ENCODE measurements at regions not wholly inside any gene's neighbourhood (a gene's known extent, or its start where the extent isn't known, plus 50 kb on each side); places are given as distances from the start of the nearest gene placed in this dataset.

DNA sequence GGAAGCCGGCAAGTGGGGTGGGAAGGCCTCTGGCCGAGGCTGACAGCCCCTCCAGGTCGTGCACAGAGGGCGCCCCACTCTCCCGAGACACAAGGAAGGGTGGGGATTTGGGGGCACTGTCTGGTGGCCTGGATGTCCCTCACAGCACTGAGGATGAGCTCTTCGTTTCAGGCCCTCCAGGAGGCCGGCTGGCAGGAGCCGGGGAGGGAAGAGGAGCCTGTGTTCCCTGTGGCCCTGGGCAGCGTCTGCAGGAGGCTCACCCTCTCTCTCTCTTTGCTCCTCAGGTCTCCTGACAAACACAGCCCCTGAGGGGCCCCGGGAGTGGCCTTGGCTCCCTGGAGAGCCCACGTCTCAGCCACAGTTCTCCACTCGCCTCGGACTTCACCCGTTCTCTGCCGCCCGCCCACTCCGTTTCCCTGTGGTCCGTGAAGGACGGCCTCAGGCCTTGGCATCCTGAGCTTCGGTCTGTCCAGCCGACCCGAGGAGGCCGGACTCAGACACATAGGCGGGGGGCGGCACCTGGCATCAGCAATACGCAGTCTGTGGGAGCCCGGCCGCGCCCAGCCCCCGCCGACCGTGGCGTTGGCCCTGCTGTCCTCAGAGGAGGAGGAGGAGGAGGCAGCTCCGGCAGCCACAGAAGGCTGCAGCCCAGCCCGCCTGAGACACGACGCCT is 1078.0 kb downstream of the BRD1 start:
- DNase-seq: no peak

DNA sequence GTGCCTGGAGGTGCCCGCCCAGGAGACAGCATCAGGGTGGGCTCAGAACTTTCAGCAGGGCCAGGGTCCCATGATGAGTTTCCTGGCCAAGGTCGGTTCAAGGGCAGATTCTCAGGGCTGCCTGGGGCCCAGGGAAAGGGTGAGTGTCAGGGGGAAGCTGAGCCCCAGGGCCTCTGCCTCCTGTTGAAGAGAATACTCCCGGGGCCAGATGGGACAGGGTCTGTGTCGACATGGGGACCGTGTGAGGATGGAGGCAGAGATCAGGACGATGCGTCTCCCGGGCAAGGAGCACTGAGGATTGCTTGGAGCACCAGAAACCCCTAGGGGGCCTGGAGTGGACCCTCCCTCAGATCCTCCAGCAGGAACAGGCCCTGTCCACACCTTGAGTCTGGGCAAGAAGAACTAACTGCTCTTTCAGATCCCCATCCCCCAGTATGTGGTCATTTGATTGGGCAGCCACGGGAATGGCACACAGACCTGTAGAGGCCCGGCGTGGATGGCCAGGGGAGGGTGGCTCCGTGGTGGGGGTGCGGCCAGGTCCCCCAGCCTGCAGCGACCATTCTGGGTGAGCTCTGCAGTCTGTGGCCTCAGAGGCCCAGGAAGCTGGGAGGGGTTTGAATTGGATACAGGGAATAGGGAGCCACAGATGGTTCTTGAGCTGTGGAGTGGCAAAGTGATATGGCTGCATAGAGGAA is 1078.7 kb downstream of the BRD1 start:
- DNase-seq: no peak

DNA sequence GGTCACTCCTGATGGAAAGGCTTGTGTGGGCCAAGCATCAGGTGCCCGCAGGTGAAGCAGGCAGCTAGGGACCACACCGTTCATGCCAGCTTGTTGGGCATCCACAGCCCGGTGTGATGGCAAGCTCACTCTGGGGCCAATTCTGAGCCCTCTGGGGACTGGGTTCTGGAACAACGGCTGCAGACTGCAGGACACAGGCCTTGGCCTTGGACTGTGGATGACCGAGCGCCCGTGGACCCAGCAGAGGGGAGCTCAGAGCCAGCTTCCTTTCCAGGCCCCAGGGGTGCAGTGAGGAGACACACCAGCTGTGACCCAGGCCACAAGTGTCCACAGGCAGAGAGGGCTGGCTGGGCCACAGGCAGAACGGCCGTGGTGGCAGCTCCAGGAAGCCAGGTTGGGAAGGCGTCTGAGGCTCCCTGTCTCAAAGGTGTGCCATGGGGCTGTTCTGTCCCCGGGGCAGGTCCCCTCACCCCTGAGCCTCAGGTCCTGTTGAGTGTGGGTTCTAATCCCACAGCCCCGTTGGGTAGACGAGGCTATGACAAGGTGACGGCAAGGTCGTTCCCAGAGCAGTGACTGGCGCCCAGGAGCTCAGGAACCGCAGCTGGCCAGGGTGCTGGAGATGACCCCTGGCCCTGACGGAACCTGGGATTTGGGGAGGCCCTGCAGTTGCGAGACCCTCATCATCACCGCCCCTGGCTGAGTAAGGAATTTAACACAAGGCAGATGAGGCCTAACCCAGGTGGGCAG is 1079.4 kb downstream of the BRD1 start:
- DNase-seq: no peak

DNA sequence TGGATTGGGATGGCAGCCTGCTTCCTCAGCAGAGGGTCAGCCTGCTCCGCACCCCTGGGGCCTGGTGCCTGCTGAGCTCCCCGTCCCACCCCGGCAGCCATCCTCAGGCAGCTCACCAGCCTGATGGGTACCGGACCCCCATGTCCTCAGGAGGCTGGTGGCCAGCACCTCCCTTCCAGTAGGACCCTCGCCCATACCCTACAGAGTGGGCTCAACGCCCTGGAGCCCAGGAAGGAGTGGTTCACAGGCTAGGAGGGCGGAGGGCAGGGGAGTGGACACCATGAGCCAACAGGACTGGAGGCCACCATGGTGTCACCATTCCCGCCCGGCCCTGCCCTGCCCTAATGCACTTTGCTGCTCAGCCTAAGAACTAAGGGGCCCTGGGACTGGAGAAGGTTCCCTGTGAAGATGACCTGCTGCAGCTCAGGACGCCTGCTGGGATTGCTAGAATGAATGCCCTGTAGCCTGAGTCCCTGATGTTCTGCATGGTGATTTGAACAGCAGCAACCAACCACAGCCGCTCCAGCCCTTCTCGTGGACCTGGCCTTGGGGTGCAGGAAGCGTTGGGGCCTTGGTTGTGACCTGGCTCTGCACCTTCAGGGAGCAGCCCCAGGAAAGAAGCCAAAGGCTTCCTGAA is 1080.8 kb downstream of the BRD1 start:
- DNase-seq: no peak

DNA sequence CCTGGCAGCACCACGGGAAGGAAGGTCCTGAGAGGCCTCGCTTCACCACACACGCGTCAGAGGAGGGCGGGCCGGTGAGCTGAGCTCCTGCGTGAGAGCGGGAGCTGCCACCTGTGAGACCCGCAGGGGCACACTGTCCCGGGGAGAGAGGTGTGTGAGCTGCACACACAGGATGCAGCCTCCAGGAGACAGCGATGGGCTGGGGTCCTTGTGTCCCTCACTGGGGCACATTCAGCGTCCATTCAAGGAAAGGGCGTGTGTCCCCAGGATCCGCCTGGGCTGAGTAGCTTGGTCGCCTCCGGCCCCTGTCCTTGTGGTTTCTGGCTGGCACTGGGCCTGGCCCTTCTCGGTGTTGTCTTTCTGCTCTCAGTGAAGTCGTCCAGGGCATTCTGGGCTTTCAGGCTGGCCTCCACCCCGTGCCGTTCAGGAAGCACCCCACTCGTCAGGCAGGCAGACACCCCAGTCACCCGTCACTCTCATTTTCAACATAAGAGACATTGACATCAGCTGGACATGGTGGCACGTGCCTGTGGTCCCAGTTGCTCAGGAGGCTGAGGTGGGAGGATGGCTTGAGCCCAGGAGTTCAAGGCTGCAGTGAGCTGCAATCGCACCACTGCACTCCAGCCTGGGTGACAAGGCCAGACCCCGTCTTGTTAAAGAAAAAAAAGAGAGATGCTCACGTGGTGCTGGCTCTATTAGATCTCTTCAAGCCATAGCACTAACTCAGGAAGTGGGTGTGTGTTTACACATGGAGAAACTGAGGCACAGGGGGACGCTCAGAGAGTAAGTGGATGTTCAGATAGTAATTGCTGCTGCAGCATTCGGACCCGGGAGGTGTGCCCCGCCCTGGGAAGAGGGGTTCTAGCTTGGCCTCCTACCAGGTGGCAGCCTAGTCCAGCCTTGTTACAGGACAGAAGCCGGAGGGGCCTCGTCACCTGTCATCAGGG is 1081.6 kb downstream of the BRD1 start:
- DNase-seq: no peak

DNA sequence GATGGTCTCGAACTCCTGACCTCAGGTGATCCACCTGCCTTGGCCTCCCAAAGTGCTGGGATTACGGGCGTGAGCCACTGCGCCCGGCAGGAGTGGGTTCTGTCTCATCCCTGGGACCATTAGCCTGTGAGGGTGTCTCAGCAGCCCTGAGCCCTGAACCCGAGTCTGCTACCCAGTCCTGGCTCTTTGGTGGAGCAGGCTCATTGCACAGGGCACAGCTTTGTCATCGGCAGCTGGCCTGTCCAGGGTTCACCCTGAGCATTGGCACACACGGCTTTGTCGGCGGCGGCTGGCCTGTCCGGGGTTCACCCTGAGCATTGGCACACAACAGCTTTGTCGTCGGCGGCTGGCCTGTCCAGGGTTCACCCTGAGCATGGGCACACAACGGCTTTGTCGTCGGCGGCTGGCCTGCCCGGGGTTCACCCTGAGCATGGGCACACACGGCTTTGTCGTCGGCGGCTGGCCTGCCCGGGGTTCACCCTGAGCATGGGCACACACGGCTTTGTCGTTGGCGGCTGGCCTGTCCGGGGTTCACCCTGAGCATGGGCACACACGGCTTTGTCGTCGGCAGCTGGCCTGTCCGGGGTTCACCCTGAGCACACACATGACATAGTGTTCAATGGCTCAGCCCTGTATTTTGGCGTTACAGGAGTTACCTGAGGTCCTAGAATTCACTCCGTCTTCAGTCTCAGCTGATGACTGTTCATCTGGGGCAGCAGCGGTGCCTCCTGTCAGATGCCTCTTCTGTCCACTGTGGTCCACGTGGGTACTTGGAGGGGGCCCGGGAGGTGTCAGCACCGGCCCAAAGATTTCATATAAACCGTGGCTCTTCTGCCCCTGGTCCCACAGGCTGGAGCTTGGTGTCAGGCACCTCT is 1082.5 kb downstream of the BRD1 start:
- no peak for DNase-seq

DNA sequence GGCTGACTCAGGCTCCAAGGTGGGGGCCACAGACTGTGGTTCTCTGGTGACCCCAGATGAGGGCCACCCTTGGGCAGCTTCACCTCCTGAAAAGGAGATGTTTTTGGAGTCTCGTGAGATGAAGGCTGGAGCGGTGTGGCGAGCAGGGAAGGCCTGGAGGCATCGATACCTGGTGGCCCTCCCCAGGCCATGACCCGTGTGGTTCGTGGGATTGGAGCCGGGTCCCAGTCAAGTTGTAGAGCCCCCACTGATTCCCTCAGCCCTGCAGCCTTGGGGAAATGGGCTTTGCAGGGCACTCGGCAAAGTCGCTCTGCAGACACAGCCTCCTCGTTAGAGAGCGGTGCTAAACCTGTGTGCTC is 1083.4 kb downstream of the BRD1 start:
- DNase-seq: no peak

DNA sequence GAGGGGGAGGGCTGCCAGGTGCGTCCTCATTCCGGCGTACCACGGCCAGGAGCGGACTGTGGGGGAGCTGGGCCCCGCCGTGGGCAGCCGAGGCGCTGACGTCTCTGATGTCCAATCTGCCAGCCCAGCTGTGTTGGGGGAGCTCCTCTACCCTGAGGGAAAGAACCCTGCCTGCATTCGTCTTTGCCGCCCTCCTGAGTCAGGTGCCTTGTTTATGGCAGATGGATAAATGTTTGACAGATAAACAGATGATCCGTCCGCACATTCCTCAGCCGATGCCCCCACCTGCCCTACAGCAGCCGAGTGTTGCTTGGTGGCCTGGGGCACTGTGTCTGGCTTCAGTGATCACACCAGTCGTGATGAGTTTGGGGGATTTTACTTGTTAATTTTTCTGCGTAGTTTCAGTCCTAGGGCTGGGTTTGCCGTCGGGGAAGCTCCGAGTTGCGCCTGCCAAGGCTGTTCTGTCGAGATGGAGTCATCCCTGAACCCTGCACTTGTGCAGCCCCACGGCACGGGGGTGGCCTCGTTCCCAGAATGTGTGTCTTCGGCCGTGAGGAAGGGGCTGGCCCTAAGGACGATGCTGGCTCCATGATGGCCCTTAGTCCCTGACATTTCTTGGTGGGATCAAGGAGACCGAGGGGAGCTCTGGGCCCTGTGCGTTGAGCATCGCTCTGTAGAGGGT is 1083.9 kb downstream of the BRD1 start:
- no peak for DNase-seq

DNA sequence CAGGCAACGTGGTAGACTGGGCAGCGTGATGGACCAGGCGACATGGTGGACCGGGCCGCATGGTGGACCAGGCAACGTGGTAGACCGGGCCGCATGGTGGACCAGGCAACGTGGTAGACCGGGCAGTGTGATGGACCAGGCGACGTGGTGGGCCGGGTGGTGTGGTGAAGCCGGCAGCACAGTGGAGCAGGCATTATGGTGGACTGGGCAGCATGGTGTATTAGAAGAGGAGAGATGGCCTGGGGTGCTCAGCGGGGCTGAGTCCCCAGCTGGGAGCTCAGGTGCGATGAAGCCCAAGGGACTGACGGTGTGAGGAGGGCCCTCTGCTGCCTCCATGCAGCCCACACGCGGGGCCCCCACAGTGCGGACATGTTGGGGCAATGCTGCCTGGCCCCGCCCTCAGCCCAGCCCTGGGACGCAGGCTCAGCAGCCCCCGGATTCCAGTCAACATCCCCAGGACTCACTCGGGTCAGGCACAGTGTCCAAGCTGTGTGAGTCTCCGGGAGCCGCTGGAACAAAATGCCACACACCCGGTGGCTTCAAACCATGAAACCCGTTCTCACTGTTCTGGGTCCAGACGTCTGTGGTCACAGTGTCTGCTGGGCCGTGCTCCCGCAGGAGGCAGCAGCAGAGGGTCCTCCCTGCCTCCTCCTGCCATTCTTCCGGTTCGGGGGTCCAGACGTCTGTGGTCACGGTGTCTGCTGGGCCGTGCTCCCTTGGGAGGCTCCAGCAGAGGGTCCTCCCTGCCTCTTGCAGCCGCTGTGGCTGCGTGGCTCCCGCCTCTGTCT is 1084.9 kb downstream of the BRD1 start:
- no peak for DNase-seq

DNA sequence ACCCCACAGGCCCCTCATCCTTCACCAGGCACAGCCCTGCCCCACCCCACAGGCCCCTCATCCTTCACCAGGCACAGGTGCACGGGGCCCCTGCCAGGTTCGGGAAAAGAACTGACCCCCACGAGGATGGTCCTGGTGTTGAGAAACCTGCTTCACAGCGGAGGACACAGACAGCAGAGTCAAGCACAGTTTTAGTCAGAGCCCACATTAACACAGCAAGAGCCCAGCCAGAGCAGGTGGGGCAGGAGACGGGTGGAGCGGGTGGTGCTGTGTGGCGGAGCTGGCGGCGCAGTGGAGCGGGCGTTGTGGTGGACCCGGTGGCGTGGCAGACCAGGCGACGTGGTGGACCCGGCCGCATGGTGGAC is 1085.5 kb downstream of the BRD1 start:
- no peak for DNase-seq

DNA sequence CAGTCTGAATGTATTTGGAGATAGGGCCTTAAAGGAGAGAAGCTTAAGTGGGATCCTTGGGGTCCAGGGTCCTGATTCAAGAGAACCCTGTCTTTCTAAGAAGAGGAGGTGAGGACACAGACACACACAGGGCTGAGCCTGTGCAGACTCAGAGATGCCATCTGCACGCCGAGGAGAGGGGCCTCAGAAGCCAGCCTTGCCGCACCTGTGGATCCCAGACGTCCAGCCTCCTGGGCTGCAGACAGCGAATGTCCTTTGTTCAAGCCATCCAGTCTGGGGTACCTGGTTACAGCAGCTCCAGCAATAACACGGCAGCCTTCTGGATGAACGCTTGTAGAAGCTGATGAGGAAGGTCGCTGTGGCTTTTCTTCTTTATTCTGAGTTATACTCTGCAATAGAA is 1086.1 kb downstream of the BRD1 start:
- DNase-seq: no peak

DNA sequence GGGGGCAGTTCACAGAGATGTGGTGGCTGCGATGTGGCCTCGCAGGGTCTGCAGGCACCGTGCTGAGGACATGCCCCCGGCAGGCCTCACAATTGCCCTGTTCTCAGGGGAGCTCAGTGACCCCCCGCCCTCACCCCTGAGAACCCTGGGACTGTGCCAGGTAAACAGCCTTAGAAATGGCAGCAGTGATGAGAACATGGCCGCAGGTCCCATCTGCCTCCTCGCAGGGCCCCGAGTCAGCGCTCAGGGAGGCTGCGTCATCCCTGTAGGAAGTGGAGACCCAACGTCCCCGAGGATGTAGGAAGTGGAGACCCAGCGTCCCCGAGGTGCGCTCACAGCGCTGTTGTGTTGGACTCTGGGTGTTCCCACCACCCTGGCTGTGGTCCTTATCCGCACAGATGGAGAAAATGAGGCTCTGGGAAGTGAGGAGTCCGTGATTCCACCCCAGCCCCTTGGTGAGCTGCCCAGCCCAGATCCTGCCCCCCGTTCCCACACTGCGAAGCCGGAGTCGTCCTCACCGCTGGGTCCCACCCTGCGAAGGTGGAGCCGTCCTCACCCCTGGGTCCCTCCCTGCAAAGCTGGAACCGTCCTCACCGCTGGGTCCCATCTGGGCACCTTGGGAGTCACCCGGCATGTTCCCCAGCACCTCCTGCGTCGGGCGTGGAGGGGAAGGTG is 1086.8 kb downstream of the BRD1 start:
- no peak for DNase-seq

DNA sequence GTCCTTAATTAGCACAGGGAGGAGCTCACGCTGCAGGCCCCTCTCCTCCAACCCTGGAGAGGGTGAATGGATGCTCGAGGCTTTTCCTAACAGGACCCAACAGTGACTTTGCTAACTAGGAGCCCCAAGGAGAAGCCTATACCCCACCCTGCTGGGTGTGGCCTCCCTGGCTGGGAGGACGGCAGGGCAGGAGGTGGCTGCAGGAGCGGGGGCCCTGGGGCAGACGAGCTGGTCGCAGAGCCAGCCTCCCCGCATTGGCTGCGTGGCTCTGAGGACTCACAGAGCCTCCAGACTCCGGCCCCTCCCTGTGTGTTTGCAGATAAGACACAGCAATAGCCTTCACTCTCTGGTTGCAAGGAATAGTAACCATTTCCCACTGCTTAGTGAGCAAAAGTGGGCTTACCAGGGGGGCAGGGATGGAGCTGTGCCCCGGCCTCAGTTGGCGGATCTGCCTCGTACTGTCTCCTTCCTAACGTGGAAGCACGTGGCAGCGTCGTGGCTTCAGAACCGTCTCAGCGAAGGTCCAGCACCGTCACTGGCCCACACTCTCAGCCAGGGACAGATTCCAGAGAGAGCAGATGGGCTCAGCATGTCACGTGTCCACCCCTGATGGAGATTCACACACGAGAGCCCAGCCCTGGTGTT is 1087.5 kb downstream of the BRD1 start:
- DNase-seq: no peak

DNA sequence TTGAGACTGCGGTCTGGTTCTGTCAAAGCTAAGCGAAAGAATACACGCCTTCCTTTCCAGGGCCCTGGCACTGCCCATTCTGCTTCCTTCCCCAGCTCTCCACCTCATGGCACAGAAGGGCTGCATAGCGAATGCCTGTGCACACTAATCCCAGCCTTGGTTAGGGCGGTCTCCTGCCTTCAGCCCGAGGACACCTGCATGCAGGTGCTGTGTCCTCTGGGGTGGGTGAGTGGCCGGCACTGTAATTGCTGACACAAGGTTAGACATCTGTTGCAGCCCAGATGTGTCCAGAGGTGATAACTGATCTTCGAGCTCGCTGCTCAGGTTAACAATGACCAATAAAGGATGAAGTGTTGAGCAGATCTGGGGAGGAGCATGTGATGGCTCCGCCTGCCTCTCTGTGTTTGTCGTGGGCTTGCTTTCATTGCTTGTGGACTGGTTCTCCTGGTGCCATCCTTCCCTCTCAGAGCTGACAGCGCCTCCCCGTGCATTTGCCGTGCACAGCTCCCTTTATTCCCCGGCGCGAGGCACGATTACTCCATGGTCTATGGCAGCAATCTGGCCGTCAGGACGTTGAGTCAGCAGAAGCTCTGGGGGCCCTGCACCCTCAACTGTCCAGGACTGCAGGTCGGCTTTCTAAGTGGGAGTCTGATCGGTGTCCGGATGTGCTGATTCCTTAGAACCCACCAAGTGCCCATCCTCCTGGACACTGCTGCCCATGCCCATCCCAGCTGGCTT is 1088.2 kb downstream of the BRD1 start:
- DNase-seq: no peak

DNA sequence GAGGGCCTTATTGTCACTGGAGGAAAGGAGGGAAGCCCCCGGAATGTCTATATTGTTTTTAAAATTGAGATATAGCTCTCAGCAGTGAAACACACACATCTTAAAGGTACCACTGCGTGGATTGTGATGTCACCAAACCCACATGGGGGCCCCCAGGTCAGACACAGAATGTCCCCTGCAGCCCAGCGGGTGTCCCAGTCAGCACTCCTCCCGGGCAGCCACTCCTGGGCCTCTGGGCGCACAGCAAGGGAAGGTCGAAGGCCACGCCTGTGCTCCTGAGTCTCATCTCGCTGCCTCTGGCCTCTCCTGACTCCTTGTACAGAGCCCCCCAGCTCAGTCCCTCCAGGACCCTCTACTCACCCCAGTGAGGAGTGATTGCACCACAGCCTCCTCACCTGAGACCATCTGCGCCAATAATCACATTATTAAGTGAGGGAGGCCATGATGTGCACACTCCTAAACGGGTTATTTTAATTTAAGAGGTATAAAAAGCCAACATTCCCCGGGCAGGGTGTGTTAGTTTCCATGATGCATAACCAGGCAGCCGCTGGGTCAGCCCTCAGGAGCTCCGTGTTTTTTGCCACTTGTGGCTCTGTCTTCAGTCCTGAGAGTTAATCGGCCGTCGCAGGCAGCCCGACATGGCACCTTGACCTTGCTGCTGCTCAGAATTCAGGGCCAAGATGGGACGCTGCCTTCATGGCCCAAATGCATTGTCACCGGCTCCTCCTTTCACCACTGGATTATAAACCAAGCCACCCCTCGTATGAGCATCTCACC is 1089.3 kb downstream of the BRD1 start:
- DNase-seq: no peak
